Lower lobe of right lung (tissue), 2 donors: ENCODE measurements at regions not wholly inside any gene's neighbourhood (a gene's known extent, or its start where the extent isn't known, plus 50 kb on each side); places are given as distances from the start of the nearest gene placed in this dataset.

Experiments
- ATAC-seq, 2 donors: fragments of 200-7000 bp; cut with Tn5 transposase; one replicate each; pipeline ENCODE4 v1.9.1; 2020 to 2022; ENCODE audit warnings: mild to moderate bottlenecking in 2 of 2, moderate library complexity in 2 of 2
- DNase-seq: peaks from one replicate; pipeline ENCODE4 v3.0.0-alpha.2; 2020
- H3K27ac ChIP-seq: fragments of 200-600 bp; one replicate; pipeline ENCODE4 v1.8.0; 2022
- H3K27me3 ChIP-seq: fragments of 200-600 bp; one replicate; pipeline ENCODE4 v1.8.0; 2022; ENCODE audit warnings: low read depth
- H3K36me3 ChIP-seq: fragments of 200-600 bp; one replicate; pipeline ENCODE4 v1.8.0; 2022; ENCODE audit warnings: mild to moderate bottlenecking
- H3K4me1 ChIP-seq: fragments of 200-600 bp; one replicate; pipeline ENCODE4 v1.8.0; 2022
- H3K4me3 ChIP-seq: fragments of 200-600 bp; one replicate; pipeline ENCODE4 v1.8.0; 2022; ENCODE audit warnings: mild to moderate bottlenecking
- H3K9me3 ChIP-seq: fragments of 200-600 bp; one replicate; pipeline ENCODE4 v1.8.0; 2022
- intact Hi-C: fragments of 100-400 bp; cut with DNase I; formaldehyde crosslinking; loops from one replicate; pipeline ENCODE4 v1.11.0; 2022
- TF ChIP-seq, protein P1 (sequence below): fragments of 200-600 bp; IDR thresholded peaks from one replicate; pipeline ENCODE4 v1.8.0; 2022; ENCODE audit warnings: antibody characterized with exemption, mild to moderate bottlenecking
- donor health status: DM: no; HTN: yes; CAD: no; lungs with severe emphysema.

DNA sequence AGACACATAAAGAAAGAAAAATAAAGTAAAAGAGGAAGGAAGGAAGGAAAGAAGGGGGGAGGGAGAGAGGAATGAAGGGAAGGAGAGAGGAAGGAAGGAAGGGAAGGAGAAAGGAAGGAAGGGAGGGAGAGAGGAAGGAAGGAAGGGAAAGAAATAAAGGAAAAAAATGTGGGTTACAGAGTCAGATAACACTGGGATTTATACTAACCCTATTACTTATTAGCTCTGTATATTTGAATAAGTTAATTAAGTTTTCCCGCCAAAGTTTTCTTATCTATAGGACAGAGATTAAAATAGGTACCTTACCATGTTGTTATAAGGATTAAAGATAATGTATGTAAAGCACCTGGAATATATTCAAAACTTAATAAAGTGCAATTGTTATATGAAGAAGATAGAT, 439.3 kb upstream of the KCNMB2 start:
- H3K27me3 ChIP-seq = no peaks in the 10 kb centered on the region
- no peaks in the 10 kb centered on the region for H3K4me1 ChIP-seq
- TF ChIP-seq, protein P1, sequence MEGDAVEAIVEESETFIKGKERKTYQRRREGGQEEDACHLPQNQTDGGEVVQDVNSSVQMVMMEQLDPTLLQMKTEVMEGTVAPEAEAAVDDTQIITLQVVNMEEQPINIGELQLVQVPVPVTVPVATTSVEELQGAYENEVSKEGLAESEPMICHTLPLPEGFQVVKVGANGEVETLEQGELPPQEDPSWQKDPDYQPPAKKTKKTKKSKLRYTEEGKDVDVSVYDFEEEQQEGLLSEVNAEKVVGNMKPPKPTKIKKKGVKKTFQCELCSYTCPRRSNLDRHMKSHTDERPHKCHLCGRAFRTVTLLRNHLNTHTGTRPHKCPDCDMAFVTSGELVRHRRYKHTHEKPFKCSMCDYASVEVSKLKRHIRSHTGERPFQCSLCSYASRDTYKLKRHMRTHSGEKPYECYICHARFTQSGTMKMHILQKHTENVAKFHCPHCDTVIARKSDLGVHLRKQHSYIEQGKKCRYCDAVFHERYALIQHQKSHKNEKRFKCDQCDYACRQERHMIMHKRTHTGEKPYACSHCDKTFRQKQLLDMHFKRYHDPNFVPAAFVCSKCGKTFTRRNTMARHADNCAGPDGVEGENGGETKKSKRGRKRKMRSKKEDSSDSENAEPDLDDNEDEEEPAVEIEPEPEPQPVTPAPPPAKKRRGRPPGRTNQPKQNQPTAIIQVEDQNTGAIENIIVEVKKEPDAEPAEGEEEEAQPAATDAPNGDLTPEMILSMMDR = no peak
- H3K27ac ChIP-seq = no peak overlapping the region
- intact Hi-C loops = no loop called here
- H3K9me3 ChIP-seq = no peaks in the 10 kb centered on the region
- H3K4me3 ChIP-seq = no peak overlapping the region
- no peaks in the 10 kb centered on the region for H3K36me3 ChIP-seq
- ATAC-seq = no peak
- DNase-seq = no peak

DNA sequence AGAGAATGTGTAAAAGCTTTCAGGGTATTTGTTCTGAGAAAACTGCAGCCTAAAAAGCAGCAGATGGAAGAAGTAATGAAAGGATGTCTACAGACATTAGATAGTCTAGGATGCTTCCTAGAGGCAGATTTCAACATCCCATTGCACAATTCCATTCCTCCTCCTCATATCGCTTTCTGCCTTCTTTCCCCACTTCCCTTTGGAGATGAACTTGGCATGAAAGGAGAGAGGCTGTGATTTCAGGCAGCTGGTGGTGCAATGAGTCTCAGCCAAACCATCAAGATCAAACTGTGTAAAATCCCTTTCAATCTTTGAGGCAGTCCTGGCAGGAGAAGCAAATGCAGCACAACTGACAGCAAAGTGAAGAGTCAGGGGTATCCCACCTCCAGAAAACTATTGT, 438.7 kb upstream of the KCNMB2 start:
- no peak overlapping the region for H3K27ac ChIP-seq
- intact Hi-C loops = no loop called here
- no peaks in the 10 kb centered on the region for H3K36me3 ChIP-seq
- TF ChIP-seq, protein P1 = no peak
- no peaks in the 10 kb centered on the region for H3K27me3 ChIP-seq
- peak; percentile 37 to 50 for ATAC-seq
- H3K9me3 ChIP-seq = no peaks in the 10 kb centered on the region
- no peaks in the 10 kb centered on the region for H3K4me1 ChIP-seq
- no peak overlapping the region for H3K4me3 ChIP-seq
- no peak for DNase-seq

DNA sequence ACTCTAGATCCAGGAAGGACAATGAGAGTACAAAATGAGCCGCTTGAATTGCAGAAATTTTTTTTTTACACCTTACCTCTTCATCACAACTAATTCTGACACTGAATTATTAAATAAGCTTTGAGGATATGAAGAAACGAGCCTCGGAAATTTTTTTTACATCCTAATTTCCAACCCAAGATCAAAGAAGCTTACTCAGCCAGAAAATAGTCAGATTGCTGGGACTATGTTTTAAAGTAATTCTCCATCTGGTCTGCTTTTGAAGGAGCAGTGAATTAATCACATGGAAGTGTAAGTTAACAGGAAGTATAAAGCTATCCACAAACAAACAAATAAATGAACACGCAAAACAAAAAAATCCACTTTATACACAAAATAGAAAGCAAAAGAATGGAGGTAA, 437.0 kb upstream of the KCNMB2 start:
- Histone ChIP-seq H3K27me3 (no peaks in the 10 kb centered on the region), H3K36me3 (no peaks in the 10 kb centered on the region), H3K27ac (no peak overlapping the region), H3K4me3 (no peak overlapping the region), H3K4me1 (no peaks in the 10 kb centered on the region), H3K9me3 (no peaks in the 10 kb centered on the region)
- no peak for DNase-seq
- ATAC-seq = no peak
- TF ChIP-seq, protein P1 = no peak
- intact Hi-C loops = no loop called here

GRCh38 chr3:178099862-178100261, 436.4 kb upstream of the KCNMB2 start:
- intact Hi-C loops = no loop called here
- no peak overlapping the region for H3K4me3 ChIP-seq
- TF ChIP-seq, protein P1 = no peak
- no peaks in the 10 kb centered on the region for H3K27me3 ChIP-seq
- no peaks in the 10 kb centered on the region for H3K36me3 ChIP-seq
- H3K9me3 ChIP-seq = no peaks in the 10 kb centered on the region
- H3K4me1 ChIP-seq = no peaks in the 10 kb centered on the region
- H3K27ac ChIP-seq = no peak overlapping the region
- no peak for ATAC-seq
- DNase-seq = no peak

- DNase-seq (no peak), ATAC-seq (no peak)
- Histone ChIP-seq H3K27me3 (no peaks in the 10 kb centered on the region), H3K9me3 (no peaks in the 10 kb centered on the region), H3K27ac (no peak overlapping the region), H3K36me3 (no peaks in the 10 kb centered on the region), H3K4me1 (no peaks in the 10 kb centered on the region), H3K4me3 (no peak overlapping the region)
- intact Hi-C loops = no loop called here
- TF ChIP-seq, protein P1 = no peak
Measured at GRCh38 chr3:178100908-178101307, 435.3 kb upstream of the KCNMB2 start.

DNA sequence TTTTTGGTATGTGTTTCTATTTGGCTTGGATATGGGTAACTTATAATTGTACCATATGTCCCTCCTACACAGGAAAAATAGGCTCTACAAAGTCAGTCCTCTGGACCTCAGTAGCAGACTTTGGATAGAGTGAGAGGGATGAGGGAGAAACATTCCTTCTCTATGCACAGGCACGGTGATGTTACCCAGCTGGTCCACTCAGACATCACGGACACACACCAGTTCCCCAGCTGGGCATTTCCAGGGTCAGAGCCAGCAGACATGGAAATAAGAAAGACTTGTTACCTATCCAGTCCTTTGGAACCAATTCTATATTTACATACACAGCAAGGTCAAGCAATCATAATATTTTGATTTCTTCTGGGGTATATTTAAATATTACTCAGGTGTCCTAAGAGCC, 433.1 kb upstream of the KCNMB2 start:
- intact Hi-C loops = no loop called here
- TF ChIP-seq, protein P1 = no peak
- H3K9me3 ChIP-seq = no peaks in the 10 kb centered on the region
- H3K27ac ChIP-seq = no peak overlapping the region
- no peak for ATAC-seq
- H3K4me1 ChIP-seq = no peaks in the 10 kb centered on the region
- no peak for DNase-seq
- no peak overlapping the region for H3K4me3 ChIP-seq
- no peaks in the 10 kb centered on the region for H3K27me3 ChIP-seq
- H3K36me3 ChIP-seq = no peaks in the 10 kb centered on the region
